Immature natural killer cell (primary cell): ENCODE measurements at regions not wholly inside any gene's neighbourhood (a gene's known extent, or its start where the extent isn't known, plus 50 kb on each side); places are given as distances from the start of the nearest gene placed in this dataset.
"Not testable (repeated sequence)": the region's sequence is repeated elsewhere in the genome, so short reads cannot be mapped to it uniquely, and the experiment has no call there.

ENCODE experiments used
- DNase-seq, 3 donors: peaks; one replicate each; pipeline ENCODE4 v3.0.0; 2022; ENCODE audit warnings: mixed read lengths in 1 of 3
- H3K27ac Mint-ChIP-seq, 6 donors: one replicate each; pipeline ENCODE4 v1.8.0; 2020; ENCODE audit warnings: mixed read lengths in 6 of 6, mild to moderate bottlenecking in 5 of 6, inconsistent platforms in 4 of 6, moderate library complexity in 3 of 6
- H3K27me3 Mint-ChIP-seq, 3 donors: one replicate each; pipeline ENCODE4 v1.8.0; 2020 to 2021; ENCODE audit warnings: low read depth in 3 of 3, mild to moderate bottlenecking in 3 of 3, mixed read lengths in 3 of 3, moderate library complexity in 3 of 3, inconsistent platforms in 1 of 3
- H3K36me3 Mint-ChIP-seq, 3 donors: one replicate each; pipeline ENCODE4 v1.8.0; 2020; ENCODE audit warnings: mixed read lengths in 3 of 3, inconsistent platforms in 2 of 3, mild to moderate bottlenecking in 2 of 3
- H3K4me1 Mint-ChIP-seq, 2 donors: one replicate each; pipeline ENCODE4 v1.8.0; 2020; ENCODE audit warnings: inconsistent platforms in 2 of 2, mild to moderate bottlenecking in 2 of 2, mixed read lengths in 2 of 2, moderate library complexity in 1 of 2
- H3K4me3 Mint-ChIP-seq, 5 donors: one replicate each; pipeline ENCODE4 v1.8.0; 2020; ENCODE audit warnings: mild to moderate bottlenecking in 5 of 5, mixed read lengths in 5 of 5, inconsistent platforms in 3 of 5, moderate library complexity in 3 of 5
- H3K9me3 Mint-ChIP-seq, 6 donors: one replicate each; pipeline ENCODE4 v1.8.0; 2020; ENCODE audit warnings: mild to moderate bottlenecking in 6 of 6, mixed read lengths in 6 of 6, inconsistent platforms in 4 of 6, moderate library complexity in 3 of 6

GRCh38 chr6:80793411-80793810, 686.9 kb downstream of the BCKDHB start:
- no peak for DNase-seq
- peaks cover 0 to 3% (median 0%) of the 10 kb centered on the region in 3 donors for H3K36me3 Mint-ChIP-seq
- H3K9me3 Mint-ChIP-seq = peaks cover 0 to 19% (median 4%) of the 10 kb centered on the region in 6 donors
- no peaks in the 10 kb centered on the region for H3K4me1 Mint-ChIP-seq
- no peaks in the 10 kb centered on the region for H3K27me3 Mint-ChIP-seq
- no peak overlapping the region for H3K27ac Mint-ChIP-seq
- H3K4me3 Mint-ChIP-seq = no peak overlapping the region

GRCh38 chr6:80792151-80792550, 685.7 kb downstream of the BCKDHB start:
- Mint-ChIP-seq H3K36me3 (peaks cover 0 to 3% (median 0%) of the 10 kb centered on the region in 3 donors), H3K4me1 (no peaks in the 10 kb centered on the region), H3K4me3 (no peak overlapping the region), H3K27ac (no peak overlapping the region), H3K9me3 (peaks cover 0 to 17% (median 3%) of the 10 kb centered on the region in 6 donors), H3K27me3 (no peaks in the 10 kb centered on the region)
- DNase-seq = no peak

GRCh38 chr6:80789912-80790570, 683.6 kb downstream of the BCKDHB start:
- Mint-ChIP-seq H3K27me3 (no peaks in the 10 kb centered on the region), H3K9me3 (peaks cover 0 to 17% (median 3%) of the 10 kb centered on the region in 6 donors), H3K4me3 (no peak overlapping the region), H3K4me1 (no peaks in the 10 kb centered on the region), H3K36me3 (peaks cover 0 to 3% (median 0%) of the 10 kb centered on the region in 3 donors), H3K27ac (no peak overlapping the region)
- no peak for DNase-seq

- not testable (repeated sequence) for H3K4me1 Mint-ChIP-seq
Measured at GRCh38 chr6:80783271-80783670, 676.8 kb downstream of the BCKDHB start.

GRCh38 chr6:80771941-80772340, 665.5 kb downstream of the BCKDHB start:
- H3K4me3 Mint-ChIP-seq = no peak overlapping the region
- no peaks in the 10 kb centered on the region for H3K4me1 Mint-ChIP-seq
- H3K36me3 Mint-ChIP-seq = no peaks in the 10 kb centered on the region
- peaks cover 0 to 7% (median 0%) of the 10 kb centered on the region in 6 donors for H3K9me3 Mint-ChIP-seq
- no peak for DNase-seq
- peaks cover 0 to 1% (median 0%) of the 10 kb centered on the region in 3 donors for H3K27me3 Mint-ChIP-seq
- no peak overlapping the region for H3K27ac Mint-ChIP-seq

More at GRCh38 chr6:80783271-80783670, 676.8 kb downstream of the BCKDHB start:
- H3K27me3 Mint-ChIP-seq, H3K27ac Mint-ChIP-seq, H3K36me3 Mint-ChIP-seq, H3K4me3 Mint-ChIP-seq, DNase-seq: not testable (repeated sequence)
- peaks cover 0 to 19% (median 4%) of the 10 kb centered on the region in 6 donors for H3K9me3 Mint-ChIP-seq

GRCh38 chr6:80769106-80769505, 662.6 kb downstream of the BCKDHB start:
- Mint-ChIP-seq H3K36me3 (no peaks in the 10 kb centered on the region), H3K27ac (no peak overlapping the region), H3K9me3 (peaks cover 0 to 12% (median 5%) of the 10 kb centered on the region in 6 donors), H3K4me3 (no peak overlapping the region), H3K27me3 (peaks cover 0 to 1% (median 0%) of the 10 kb centered on the region in 3 donors), H3K4me1 (no peaks in the 10 kb centered on the region)
- DNase-seq = no peak

GRCh38 chr6:80767808-80768207, 661.3 kb downstream of the BCKDHB start:
- Mint-ChIP-seq H3K36me3 (no peaks in the 10 kb centered on the region), H3K4me1 (no peaks in the 10 kb centered on the region), H3K27ac (no peak overlapping the region), H3K27me3 (peaks cover 0 to 1% (median 0%) of the 10 kb centered on the region in 3 donors), H3K4me3 (no peak overlapping the region), H3K9me3 (peaks cover 0 to 14% (median 6%) of the 10 kb centered on the region in 6 donors)
- no peak for DNase-seq

- H3K27me3 Mint-ChIP-seq = peaks cover 0 to 1% (median 0%) of the 10 kb centered on the region in 3 donors
Measured at GRCh38 chr6:80744213-80744612, 637.7 kb downstream of the BCKDHB start.

GRCh38 chr6:80742481-80742880, 636.0 kb downstream of the BCKDHB start:
- Mint-ChIP-seq H3K4me3 (no peak overlapping the region), H3K9me3 (peaks cover 0 to 7% (median 5%) of the 10 kb centered on the region in 6 donors), H3K4me1 (no peaks in the 10 kb centered on the region), H3K27me3 (peaks cover 0 to 1% (median 0%) of the 10 kb centered on the region in 3 donors), H3K27ac (no peak overlapping the region), H3K36me3 (peaks cover 0 to 3% (median 0%) of the 10 kb centered on the region in 3 donors)
- DNase-seq = no peak

More at GRCh38 chr6:80744213-80744612, 637.7 kb downstream of the BCKDHB start:
- no peaks in the 10 kb centered on the region for H3K4me1 Mint-ChIP-seq
- peaks cover 0 to 7% (median 5%) of the 10 kb centered on the region in 6 donors for H3K9me3 Mint-ChIP-seq
- H3K36me3 Mint-ChIP-seq = peaks cover 0 to 3% (median 0%) of the 10 kb centered on the region in 3 donors
- H3K4me3 Mint-ChIP-seq = no peak overlapping the region
- H3K27ac Mint-ChIP-seq = no peak overlapping the region
- DNase-seq = no peak

GRCh38 chr6:80733641-80734040, 627.2 kb downstream of the BCKDHB start:
- H3K4me3 Mint-ChIP-seq = no peak overlapping the region
- H3K36me3 Mint-ChIP-seq = no peaks in the 10 kb centered on the region
- H3K9me3 Mint-ChIP-seq = peaks cover 0 to 4% (median 0%) of the 10 kb centered on the region in 6 donors
- no peak for DNase-seq
- H3K27ac Mint-ChIP-seq = no peak overlapping the region
- H3K4me1 Mint-ChIP-seq = no peaks in the 10 kb centered on the region
- H3K27me3 Mint-ChIP-seq = peaks cover 0 to 2% (median 0%) of the 10 kb centered on the region in 3 donors

GRCh38 chr6:80728830-80729229, 622.4 kb downstream of the BCKDHB start:
- peaks cover 0 to 4% (median 0%) of the 10 kb centered on the region in 6 donors for H3K9me3 Mint-ChIP-seq
- H3K27ac Mint-ChIP-seq = no peak overlapping the region
- H3K4me1 Mint-ChIP-seq = no peaks in the 10 kb centered on the region
- H3K36me3 Mint-ChIP-seq = no peaks in the 10 kb centered on the region
- no peak overlapping the region for H3K4me3 Mint-ChIP-seq
- DNase-seq = no peak
- peaks cover 0 to 2% (median 2%) of the 10 kb centered on the region in 3 donors for H3K27me3 Mint-ChIP-seq

GRCh38 chr6:80728101-80728750, 621.8 kb downstream of the BCKDHB start:
- DNase-seq = no peak
- H3K27me3 Mint-ChIP-seq = peaks cover 0 to 2% (median 2%) of the 10 kb centered on the region in 3 donors
- no peak overlapping the region for H3K4me3 Mint-ChIP-seq
- no peaks in the 10 kb centered on the region for H3K36me3 Mint-ChIP-seq
- no peak overlapping the region for H3K27ac Mint-ChIP-seq
- H3K9me3 Mint-ChIP-seq = peaks cover 0 to 4% (median 0%) of the 10 kb centered on the region in 6 donors
- no peaks in the 10 kb centered on the region for H3K4me1 Mint-ChIP-seq

GRCh38 chr6:80725156-80725930, 618.9 kb downstream of the BCKDHB start:
- Mint-ChIP-seq H3K27me3 (peaks cover 0 to 2% (median 2%) of the 10 kb centered on the region in 3 donors), H3K4me3 (no peak overlapping the region), H3K9me3 (no peaks in the 10 kb centered on the region), H3K27ac (no peak overlapping the region), H3K4me1 (no peaks in the 10 kb centered on the region), H3K36me3 (no peaks in the 10 kb centered on the region)
- DNase-seq = no peak

GRCh38 chr6:80720824-80721223, 614.4 kb downstream of the BCKDHB start:
- no peak overlapping the region for H3K27ac Mint-ChIP-seq
- H3K36me3 Mint-ChIP-seq = no peaks in the 10 kb centered on the region
- no peaks in the 10 kb centered on the region for H3K4me1 Mint-ChIP-seq
- peaks cover 0 to 2% (median 1%) of the 10 kb centered on the region in 3 donors for H3K27me3 Mint-ChIP-seq
- no peak for DNase-seq
- no peak overlapping the region for H3K4me3 Mint-ChIP-seq
- peaks cover 0 to 5% (median 0%) of the 10 kb centered on the region in 6 donors for H3K9me3 Mint-ChIP-seq
